ENCODE measurements at regions not wholly inside any gene's neighbourhood (a gene's known extent, or its start where the extent isn't known, plus 50 kb on each side); places are given as distances from the start of the nearest gene placed in this dataset.
A peak's percentile ranks its signal among the peaks of the same experiment; 100 is the strongest.
"Not testable (repeated sequence)": the region's sequence is repeated elsewhere in the genome, so short reads cannot be mapped to it uniquely, and the experiment has no call there.

- no peaks in the 10 kb centered on the region for H3K27me3 Mint-ChIP-seq (ENCODE audit: low read depth)
- no peaks in the 10 kb centered on the region for H3K36me3 Mint-ChIP-seq (ENCODE audit: low read depth)
- ChIA-PET CTCF (no interaction called here), POLR2A (no interaction called here)
- no peaks in the 10 kb centered on the region for H3K4me1 Mint-ChIP-seq (ENCODE audit: low read depth)
- no peak overlapping the region for H3K27ac Mint-ChIP-seq
- H3K9me3 Mint-ChIP-seq (ENCODE audit: insufficient read depth), result peaks cover 17% of the 10 kb centered on the region
- DNase-seq, result no peak
- no peak for ATAC-seq
- H3K4me3 Mint-ChIP-seq, result no peak overlapping the region
These were observed 114.8 kb upstream of the ANKRD30BL start for GRCh38 chr2:132276571-132276981.

- no peak for DNase-seq
- Mint-ChIP-seq H3K4me1 (ENCODE audit: low read depth) (no peaks in the 10 kb centered on the region), H3K4me3 (no peak overlapping the region), H3K27ac (no peak overlapping the region), H3K9me3 (ENCODE audit: insufficient read depth) (peaks cover 18% of the 10 kb centered on the region), H3K27me3 (ENCODE audit: low read depth) (no peaks in the 10 kb centered on the region), H3K36me3 (ENCODE audit: low read depth) (no peaks in the 10 kb centered on the region)
- no peak for ATAC-seq
- ChIA-PET CTCF (no interaction called here), POLR2A (no interaction called here)
These were observed 116.5 kb upstream of the ANKRD30BL start for GRCh38 chr2:132278267-132278666.

GRCh38 chr2:132279344-132279743, 117.6 kb upstream of the ANKRD30BL start:
- ATAC-seq (no peak), DNase-seq (no peak)
- Mint-ChIP-seq H3K36me3 (ENCODE audit: low read depth) (no peaks in the 10 kb centered on the region), H3K9me3 (ENCODE audit: insufficient read depth) (peaks cover 18% of the 10 kb centered on the region), H3K4me1 (ENCODE audit: low read depth) (no peaks in the 10 kb centered on the region), H3K27me3 (ENCODE audit: low read depth) (no peaks in the 10 kb centered on the region), H3K27ac (no peak overlapping the region), H3K4me3 (no peak overlapping the region)
- ChIA-PET POLR2A (no interaction called here), CTCF (no interaction called here)

- POLR2A ChIA-PET, result no interaction called here
- Mint-ChIP-seq H3K4me3 (no peak overlapping the region), H3K27me3 (ENCODE audit: low read depth) (no peaks in the 10 kb centered on the region), H3K36me3 (ENCODE audit: low read depth) (no peaks in the 10 kb centered on the region), H3K27ac (no peak overlapping the region), H3K9me3 (ENCODE audit: insufficient read depth) (peaks cover 18% of the 10 kb centered on the region), H3K4me1 (ENCODE audit: low read depth) (no peaks in the 10 kb centered on the region)
- CTCF ChIA-PET, result no interaction called here
- DNase-seq (no peak), ATAC-seq (no peak)
These were observed 118.3 kb upstream of the ANKRD30BL start for GRCh38 chr2:132279930-132280615.

- H3K27me3 Mint-ChIP-seq (ENCODE audit: low read depth), result no peaks in the 10 kb centered on the region
- ChIA-PET POLR2A (no interaction called here), CTCF (no interaction called here)
- no peak overlapping the region for H3K4me3 Mint-ChIP-seq
- no peaks in the 10 kb centered on the region for H3K4me1 Mint-ChIP-seq (ENCODE audit: low read depth)
- ATAC-seq (no peak), DNase-seq (no peak)
- H3K9me3 Mint-ChIP-seq (ENCODE audit: insufficient read depth), result peaks cover 18% of the 10 kb centered on the region
- no peak overlapping the region for H3K27ac Mint-ChIP-seq
- H3K36me3 Mint-ChIP-seq (ENCODE audit: low read depth), result no peaks in the 10 kb centered on the region
These were observed 119.2 kb upstream of the ANKRD30BL start for GRCh38 chr2:132280912-132281311.

GRCh38 chr2:132282104-132282503, 120.4 kb upstream of the ANKRD30BL start:
- H3K36me3 Mint-ChIP-seq (ENCODE audit: low read depth); DNase-seq; H3K4me1 Mint-ChIP-seq (ENCODE audit: low read depth); H3K4me3 Mint-ChIP-seq; CTCF ChIA-PET; ATAC-seq; H3K27me3 Mint-ChIP-seq (ENCODE audit: low read depth); POLR2A ChIA-PET; H3K27ac Mint-ChIP-seq: not testable (repeated sequence)
- peaks cover 18% of the 10 kb centered on the region for H3K9me3 Mint-ChIP-seq (ENCODE audit: insufficient read depth)

- Mint-ChIP-seq H3K27ac (no peak overlapping the region), H3K27me3 (ENCODE audit: low read depth) (no peaks in the 10 kb centered on the region), H3K4me1 (ENCODE audit: low read depth) (no peaks in the 10 kb centered on the region), H3K36me3 (ENCODE audit: low read depth) (no peaks in the 10 kb centered on the region), H3K9me3 (ENCODE audit: insufficient read depth) (peaks cover 16% of the 10 kb centered on the region), H3K4me3 (no peak overlapping the region)
- ATAC-seq (no peak), DNase-seq (no peak)
- ChIA-PET CTCF (no interaction called here), POLR2A (no interaction called here)
These were observed 121.2 kb upstream of the ANKRD30BL start for GRCh38 chr2:132282911-132283310.

GRCh38 chr2:132286289-132286911, 124.6 kb upstream of the ANKRD30BL start:
- POLR2A ChIA-PET; H3K9me3 Mint-ChIP-seq (ENCODE audit: insufficient read depth); ATAC-seq: not testable (repeated sequence)

GRCh38 chr2:132287910-132288309, 126.2 kb upstream of the ANKRD30BL start:
- DNase-seq, H3K4me3 Mint-ChIP-seq, POLR2A ChIA-PET: not testable (repeated sequence)

More at GRCh38 chr2:132286289-132286911, 124.6 kb upstream of the ANKRD30BL start:
- H3K36me3 Mint-ChIP-seq (ENCODE audit: low read depth); H3K4me3 Mint-ChIP-seq; H3K27ac Mint-ChIP-seq; DNase-seq; H3K4me1 Mint-ChIP-seq (ENCODE audit: low read depth); CTCF ChIA-PET; H3K27me3 Mint-ChIP-seq (ENCODE audit: low read depth): not testable (repeated sequence)

GRCh38 chr2:132289138-132289537, 127.4 kb upstream of the ANKRD30BL start:
- H3K9me3 Mint-ChIP-seq (ENCODE audit: insufficient read depth); H3K27me3 Mint-ChIP-seq (ENCODE audit: low read depth); DNase-seq; POLR2A ChIA-PET; ATAC-seq; H3K27ac Mint-ChIP-seq; H3K4me3 Mint-ChIP-seq; CTCF ChIA-PET; H3K36me3 Mint-ChIP-seq (ENCODE audit: low read depth); H3K4me1 Mint-ChIP-seq (ENCODE audit: low read depth): not testable (repeated sequence)

More at GRCh38 chr2:132287910-132288309, 126.2 kb upstream of the ANKRD30BL start:
- H3K27me3 Mint-ChIP-seq (ENCODE audit: low read depth); H3K9me3 Mint-ChIP-seq (ENCODE audit: insufficient read depth); H3K27ac Mint-ChIP-seq; ATAC-seq; H3K36me3 Mint-ChIP-seq (ENCODE audit: low read depth); H3K4me1 Mint-ChIP-seq (ENCODE audit: low read depth); CTCF ChIA-PET: not testable (repeated sequence)

- DNase-seq; CTCF ChIA-PET; H3K4me3 Mint-ChIP-seq; ATAC-seq; H3K9me3 Mint-ChIP-seq (ENCODE audit: insufficient read depth); H3K27ac Mint-ChIP-seq; H3K4me1 Mint-ChIP-seq (ENCODE audit: low read depth); H3K36me3 Mint-ChIP-seq (ENCODE audit: low read depth); H3K27me3 Mint-ChIP-seq (ENCODE audit: low read depth); POLR2A ChIA-PET: not testable (repeated sequence)
These were observed 126.8 kb upstream of the GPR39 start for GRCh38 chr2:132289812-132290211.

- H3K4me1 Mint-ChIP-seq (ENCODE audit: low read depth); H3K36me3 Mint-ChIP-seq (ENCODE audit: low read depth); CTCF ChIA-PET; POLR2A ChIA-PET; H3K27me3 Mint-ChIP-seq (ENCODE audit: low read depth); H3K9me3 Mint-ChIP-seq (ENCODE audit: insufficient read depth); ATAC-seq; DNase-seq: not testable (repeated sequence)
- Mint-ChIP-seq H3K4me3 (peak overlapping the region; percentile 79), H3K27ac (peak overlapping the region; percentile 87)
These were observed 115.8 kb upstream of the GPR39 start for GRCh38 chr2:132300592-132301378.
